DND-41 (cell line): ENCODE measurements at regions not wholly inside any gene's neighbourhood (a gene's known extent, or its start where the extent isn't known, plus 50 kb on each side); places are given as distances from the start of the nearest gene placed in this dataset.

Experiments used
- EZH2 ChIP-seq: IDR thresholded peaks from 3 replicates; pipeline ENCODE4 v1.6.1; 2012; ENCODE audit warnings: borderline replicate concordance, low read depth, mild to moderate bottlenecking, moderate library complexity, low read length, inconsistent platforms; ENCODE audit not compliant: severe bottlenecking
- TF ChIP-seq, protein P1 (sequence below): IDR thresholded peaks from 2 replicates; pipeline ENCODE4 v1.5.1; 2012; ENCODE audit warnings: borderline replicate concordance, low read length, moderate library complexity, mild to moderate bottlenecking; ENCODE audit not compliant: poor library complexity, severe bottlenecking; ENCODE audit errors: extremely low read depth

DNA sequence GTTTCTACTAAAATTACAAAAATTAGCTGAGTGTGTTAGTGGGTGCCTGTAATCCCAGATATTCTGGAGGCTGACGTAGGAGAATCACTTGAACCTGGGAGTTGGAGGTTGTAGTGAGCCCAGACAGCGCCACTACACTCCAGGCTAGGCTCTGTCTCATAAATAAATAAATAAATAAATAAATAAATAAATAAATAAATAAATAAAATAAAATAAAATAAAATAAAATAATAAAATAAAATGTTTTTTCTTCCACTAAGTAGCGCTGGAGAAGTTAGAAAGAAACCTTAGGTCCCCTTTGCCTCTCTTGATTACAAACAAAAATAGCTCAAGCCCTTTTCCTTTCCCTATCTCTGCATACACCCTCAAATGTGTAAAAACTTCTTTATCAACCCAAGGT, 525.9 kb downstream of the IPMK start:
- TF ChIP-seq, protein P1, sequence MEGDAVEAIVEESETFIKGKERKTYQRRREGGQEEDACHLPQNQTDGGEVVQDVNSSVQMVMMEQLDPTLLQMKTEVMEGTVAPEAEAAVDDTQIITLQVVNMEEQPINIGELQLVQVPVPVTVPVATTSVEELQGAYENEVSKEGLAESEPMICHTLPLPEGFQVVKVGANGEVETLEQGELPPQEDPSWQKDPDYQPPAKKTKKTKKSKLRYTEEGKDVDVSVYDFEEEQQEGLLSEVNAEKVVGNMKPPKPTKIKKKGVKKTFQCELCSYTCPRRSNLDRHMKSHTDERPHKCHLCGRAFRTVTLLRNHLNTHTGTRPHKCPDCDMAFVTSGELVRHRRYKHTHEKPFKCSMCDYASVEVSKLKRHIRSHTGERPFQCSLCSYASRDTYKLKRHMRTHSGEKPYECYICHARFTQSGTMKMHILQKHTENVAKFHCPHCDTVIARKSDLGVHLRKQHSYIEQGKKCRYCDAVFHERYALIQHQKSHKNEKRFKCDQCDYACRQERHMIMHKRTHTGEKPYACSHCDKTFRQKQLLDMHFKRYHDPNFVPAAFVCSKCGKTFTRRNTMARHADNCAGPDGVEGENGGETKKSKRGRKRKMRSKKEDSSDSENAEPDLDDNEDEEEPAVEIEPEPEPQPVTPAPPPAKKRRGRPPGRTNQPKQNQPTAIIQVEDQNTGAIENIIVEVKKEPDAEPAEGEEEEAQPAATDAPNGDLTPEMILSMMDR: no peak
- TF ChIP-seq EZH2: no peak
